Stimulated activated CD8-positive, alpha-beta memory T cell treated with anti-CD3 and anti-CD28 coated beads, Interleukin-4, amount 100 ng/mL, for 48 hours (primary cell): ENCODE measurements at regions not wholly inside any gene's neighbourhood (a gene's known extent, or its start where the extent isn't known, plus 50 kb on each side); places are given as distances from the start of the nearest gene placed in this dataset.
"Not testable (repeated sequence)": the region's sequence is repeated elsewhere in the genome, so short reads cannot be mapped to it uniquely, and the experiment has no call there.

Experiments used
- DNase-seq: peaks from one replicate; pipeline ENCODE4 v3.0.0-alpha.2; 2020

DNA sequence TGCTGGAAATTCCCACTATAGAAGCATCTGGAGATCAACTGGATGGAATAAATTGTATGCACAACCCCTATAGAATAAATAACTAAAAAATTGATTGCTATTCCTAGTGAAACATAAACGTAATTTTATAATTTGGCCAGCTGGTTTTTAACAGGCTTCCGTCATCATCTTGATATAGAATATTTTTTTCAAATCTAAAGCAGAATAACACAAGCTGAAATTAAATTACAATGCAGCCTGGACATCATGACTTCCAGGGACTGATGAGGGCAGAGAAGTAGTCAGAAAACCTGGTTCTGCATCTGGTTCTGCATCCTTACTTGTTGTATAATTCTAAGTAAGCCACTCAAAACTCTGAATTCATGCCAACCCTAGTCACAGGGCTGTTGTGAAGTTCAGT is 146.1 kb downstream of the MEX3B start:
- DNase-seq = no peak

GRCh38 chr15:81899024-81899423 is 146.8 kb downstream of the MEX3B start:
- no peak for DNase-seq

DNA sequence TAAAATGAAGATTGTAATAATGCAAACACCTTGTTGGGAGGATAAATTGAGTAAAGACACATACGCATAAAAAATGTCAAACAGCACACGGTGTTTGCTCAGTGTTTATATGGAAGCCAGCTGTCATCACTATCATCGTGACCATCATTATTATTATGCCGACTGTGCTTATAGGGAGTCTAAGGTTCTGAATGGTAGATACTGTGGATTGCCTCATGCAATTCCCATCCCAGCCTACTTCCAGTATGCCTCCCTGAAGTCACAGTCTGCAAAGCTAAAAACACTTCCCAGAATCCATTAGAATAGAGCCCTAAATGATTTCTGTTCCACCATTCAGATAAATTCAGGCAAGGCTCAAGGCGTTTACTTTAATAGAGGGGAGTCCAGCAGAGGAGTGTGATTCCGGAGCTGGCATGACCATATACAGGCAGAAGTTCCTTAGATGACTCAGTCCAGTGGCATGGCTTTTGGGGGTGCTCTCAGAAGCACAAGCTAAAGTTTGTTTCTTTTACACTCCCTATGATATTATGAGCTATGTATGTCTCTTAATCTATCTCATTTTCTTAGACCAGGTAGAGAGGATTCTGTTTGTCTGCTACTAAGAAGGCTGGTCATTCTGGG is 148.7 kb downstream of the MEX3B start:
- no peak for DNase-seq

DNA sequence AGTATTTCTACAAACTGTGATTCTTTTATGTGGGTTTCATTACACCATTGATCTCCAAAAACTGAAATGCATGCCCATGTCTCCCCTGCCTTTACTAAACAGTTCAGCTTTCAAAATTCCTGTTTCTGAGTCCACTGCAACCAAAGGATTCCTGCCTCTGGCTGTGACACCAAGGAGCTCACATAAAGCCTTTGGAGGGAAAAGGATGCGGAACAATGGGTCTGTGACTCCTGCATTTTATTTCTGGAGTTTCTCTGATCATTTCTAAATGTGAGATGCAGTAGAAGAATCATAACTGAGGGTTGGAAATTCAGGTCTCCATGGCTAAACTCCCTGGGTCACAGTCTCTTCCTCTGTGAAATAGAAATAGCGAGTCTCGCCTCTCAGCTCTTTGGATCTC is 149.5 kb downstream of the MEX3B start:
- no peak for DNase-seq

DNA sequence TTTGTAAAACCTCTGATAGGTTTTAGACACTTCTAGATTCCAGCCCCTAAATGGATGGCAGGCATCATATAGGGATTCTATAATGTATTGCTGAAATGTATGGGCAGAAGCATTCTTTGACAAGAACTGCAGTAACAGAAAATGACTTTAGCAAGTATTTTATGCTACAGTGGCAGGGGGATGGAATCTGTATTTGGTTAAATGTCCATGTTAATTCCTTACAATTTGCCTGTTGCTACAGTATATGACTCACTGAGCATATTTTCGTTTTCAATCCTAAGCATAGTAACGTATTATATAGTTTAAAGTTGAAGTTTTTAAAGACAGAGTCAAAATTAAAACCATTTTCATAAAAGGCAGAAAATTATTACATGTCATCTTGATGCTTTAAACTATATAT is 150.1 kb downstream of the MEX3B start:
- DNase-seq = no peak

- no peak for DNase-seq
Observed at GRCh38 chr15:81894061-81894460, 151.8 kb downstream of the MEX3B start.

GRCh38 chr15:81893182-81893835 is 152.5 kb downstream of the MEX3B start:
- DNase-seq = no peak

DNA sequence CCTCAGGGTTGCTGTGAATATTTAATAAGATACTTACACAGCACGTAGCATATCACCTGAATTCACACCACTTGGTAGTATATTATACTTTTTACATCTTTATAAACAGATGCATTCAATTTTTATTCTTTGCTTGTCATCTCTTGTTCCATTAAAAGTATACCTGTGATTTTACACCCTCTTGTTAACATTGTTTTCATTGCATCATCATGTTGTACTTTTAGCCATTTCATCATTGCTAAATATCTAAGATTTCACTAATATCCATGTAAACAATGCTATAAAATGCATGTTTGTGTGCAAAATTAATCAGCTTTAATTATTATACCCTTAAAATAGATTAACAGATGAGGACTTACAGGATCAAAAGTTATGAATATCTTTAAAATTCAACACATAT is 155.3 kb downstream of the MEX3B start:
- DNase-seq = no peak

DNA sequence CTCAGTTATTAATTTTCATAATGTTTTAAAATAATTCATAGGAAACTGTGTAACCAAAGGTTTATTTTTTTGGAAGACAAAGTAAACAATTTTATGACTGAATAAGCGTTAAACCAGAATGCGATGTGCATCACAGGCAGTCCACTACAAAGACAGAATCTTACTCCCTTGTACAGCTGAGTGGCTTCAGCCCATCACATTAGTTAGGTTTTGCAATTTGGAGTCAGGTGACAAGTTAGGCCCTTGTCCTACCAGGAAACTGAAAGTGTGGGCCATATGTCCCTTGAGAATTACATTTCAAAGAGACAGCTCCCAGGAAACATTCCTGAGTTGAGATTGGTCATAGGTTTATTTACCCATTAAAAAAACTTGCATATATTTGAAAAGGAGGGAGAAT is 156.3 kb downstream of the MEX3B start:
- DNase-seq = no peak

DNA sequence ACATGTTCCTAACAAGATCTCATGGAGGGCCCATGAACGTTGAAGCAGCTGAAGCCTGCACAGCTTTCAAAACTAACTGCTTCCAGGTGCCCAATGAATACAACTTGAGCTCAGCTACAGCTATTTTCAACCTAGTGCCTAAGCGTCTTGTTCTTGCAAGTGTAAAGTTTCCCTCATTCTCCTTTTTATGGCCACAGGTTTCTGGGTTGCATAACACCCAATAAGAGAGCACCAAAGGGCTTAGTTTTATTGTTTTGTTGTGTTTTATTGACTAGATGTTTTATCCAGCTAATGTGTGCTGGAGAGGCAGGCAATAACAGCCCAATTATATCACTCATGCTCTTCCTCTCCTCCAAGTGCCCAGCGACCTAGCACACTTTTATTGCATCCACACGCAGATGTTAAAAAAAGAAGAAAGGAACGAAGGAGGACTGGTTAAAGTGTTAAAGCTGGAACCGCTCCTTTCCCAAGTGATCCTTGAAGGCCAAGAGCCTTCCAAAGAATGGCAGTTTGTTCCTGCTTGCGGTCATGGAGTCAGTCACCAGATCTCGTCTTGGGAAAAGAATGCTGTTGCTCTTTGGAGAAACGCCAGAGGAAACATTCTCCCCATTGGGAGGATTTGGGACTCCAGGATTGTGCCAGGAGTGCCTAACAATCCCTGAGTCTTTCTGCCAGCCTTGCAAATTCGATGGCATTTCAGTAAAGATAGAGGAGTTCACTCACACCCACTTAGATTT is 156.9 kb downstream of the MEX3B start:
- no peak for DNase-seq

DNA sequence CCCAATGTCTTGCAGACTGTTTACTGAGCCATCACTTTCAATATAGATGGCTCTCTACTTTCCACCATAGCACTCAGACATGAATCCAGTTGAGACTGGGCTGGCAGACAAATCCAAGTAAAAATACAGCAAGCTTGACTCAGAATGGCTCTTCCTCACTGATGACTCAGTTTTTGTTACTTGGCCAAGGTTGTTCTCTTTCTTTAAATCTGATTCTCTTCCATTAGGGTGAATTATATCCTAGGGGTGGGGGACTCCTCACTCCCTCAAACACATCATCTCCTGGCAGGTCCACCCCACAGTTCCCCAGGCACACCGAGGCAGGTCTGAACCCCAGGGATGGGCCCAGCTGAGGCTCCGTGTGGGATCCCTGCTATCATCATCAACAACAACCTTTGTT is 157.9 kb downstream of the MEX3B start:
- no peak for DNase-seq

DNA sequence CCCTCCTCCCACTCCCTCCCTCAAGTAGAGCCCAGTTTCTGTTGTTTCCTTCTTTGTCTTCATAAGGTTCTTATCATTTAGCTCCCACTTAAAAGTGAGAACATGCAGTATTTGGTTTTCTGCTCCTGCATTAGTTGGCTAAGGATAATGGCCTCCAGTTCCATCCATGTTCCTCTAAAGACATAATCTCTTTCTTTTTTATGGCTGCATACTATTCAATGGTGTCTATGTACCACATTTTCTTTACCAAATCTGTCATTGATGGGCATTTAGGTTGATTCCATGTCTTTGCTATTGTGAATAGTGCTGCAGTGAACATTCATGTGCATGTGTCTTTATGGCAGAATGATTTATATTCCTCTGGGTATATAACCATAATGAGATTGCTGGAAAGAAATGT is 158.6 kb downstream of the MEX3B start:
- DNase-seq = not testable (repeated sequence)

- no peak for DNase-seq
Observed at GRCh38 chr15:81886591-81886990, 159.2 kb downstream of the MEX3B start.

DNA sequence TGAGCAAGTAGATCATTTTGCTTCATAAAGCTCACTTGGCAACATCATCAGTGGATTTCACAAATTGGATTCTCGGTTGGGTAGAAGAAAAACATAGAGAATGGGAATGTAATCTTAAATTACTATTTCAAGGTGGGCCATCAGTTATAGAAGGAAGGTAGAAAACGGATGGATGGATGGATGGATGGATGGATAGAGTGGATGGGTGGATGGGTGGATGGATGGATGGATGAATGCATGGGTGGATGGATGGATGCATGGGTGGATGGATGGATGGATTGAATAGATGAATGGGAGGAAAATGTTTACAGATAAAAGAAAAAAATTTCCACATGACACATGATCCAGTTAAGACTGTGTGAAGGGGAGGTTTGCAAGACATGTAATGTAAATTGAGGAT is 159.7 kb downstream of the MEX3B start:
- DNase-seq = no peak

DNA sequence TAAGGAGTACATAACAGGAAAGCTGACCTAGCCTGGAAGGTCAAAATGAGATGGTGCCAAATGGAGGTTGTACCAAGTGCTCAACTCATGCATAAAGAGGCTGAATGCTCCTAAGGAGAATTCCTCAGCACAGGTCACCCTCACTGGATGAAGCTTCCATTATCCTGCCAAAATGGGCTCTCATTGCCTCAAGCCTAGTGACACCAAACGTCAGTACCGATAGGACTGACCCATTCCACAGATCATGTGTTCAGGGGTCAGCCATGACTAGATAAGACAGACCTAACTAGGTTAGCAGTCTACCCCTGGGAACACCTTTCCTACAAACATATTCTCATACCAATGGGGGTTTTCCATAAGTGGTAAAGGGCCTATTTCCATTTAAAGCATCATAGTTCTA is 160.7 kb downstream of the MEX3B start:
- no peak for DNase-seq

- no peak for DNase-seq
Observed at GRCh38 chr15:81882504-81882903, 163.3 kb downstream of the MEX3B start.

DNA sequence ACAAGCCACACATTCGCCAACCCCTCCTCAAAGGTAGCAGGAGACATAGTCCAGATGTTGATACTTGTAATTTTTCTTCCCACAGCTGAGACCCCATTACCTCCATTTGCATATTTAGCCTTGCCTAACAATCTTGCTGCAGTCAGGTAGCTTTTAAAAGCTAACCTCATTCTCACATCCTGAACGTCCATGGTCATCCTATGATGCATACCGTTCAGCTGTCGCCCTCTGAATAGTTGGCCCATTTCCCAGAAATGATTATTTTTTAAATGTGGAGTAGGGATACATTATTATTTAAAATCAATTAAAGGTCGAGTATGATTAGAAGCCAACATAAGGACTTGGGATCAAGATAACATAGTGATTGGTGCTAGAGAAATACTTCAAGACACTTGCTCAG is 165.0 kb downstream of the MEX3B start:
- DNase-seq = no peak

DNA sequence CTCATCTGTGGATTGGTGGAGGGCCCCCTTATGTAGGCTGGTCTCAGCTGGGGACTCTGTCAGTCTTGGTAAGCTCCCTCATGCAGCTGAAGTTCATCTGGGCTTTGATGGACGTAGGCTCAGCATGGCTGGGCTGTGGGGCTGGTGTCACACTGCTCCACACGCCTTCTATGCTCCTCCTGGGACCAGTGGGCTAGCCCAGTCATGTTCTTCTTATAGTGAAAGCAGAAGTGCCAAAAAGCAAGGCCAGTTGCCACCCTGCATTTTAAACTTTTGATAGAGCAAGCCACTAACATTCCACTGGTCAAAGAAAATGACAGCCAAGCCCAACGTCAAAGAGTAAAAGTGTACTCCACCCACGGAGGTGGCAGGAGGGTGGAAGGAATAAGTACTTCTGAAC is 165.5 kb downstream of the MEX3B start:
- no peak for DNase-seq

DNA sequence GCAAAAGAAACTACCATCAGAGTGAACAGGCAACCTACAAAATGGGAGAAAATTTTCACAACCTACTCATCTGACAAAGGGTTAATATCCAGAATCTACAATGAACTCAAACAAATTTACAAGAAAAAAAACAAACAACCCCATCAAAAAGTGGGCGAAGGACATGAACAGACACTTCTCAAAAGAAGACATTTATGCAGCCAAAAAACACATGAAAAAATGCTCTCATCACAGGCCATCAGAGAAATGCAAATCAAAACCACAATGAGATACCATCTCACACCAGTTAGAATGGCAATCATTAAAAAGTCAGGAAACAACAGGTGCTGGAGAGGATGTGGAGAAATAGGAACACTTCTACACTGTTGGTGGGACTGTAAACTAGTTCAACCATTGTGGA is 170.1 kb downstream of the MEX3B start:
- DNase-seq = not testable (repeated sequence)

GRCh38 chr15:81870746-81871106 is 175.1 kb downstream of the MEX3B start:
- not testable (repeated sequence) for DNase-seq

GRCh38 chr15:81870062-81870745 is 175.6 kb downstream of the MEX3B start:
- DNase-seq = not testable (repeated sequence)

- no peak for DNase-seq
Observed at GRCh38 chr15:81869161-81869954, 176.5 kb downstream of the MEX3B start.
